ENCODE measurements at regions not wholly inside any gene's neighbourhood (a gene's known extent, or its start where the extent isn't known, plus 50 kb on each side); places are given as distances from the start of the nearest gene placed in this dataset.

GRCh38 chr12:97899956-97900355 lies 437.4 kb downstream of the RMST start:
- Histone ChIP-seq H3K4me1 (no peaks in the 10 kb centered on the region), H3K9me3 (no peaks in the 10 kb centered on the region), H3K36me3 (no peaks in the 10 kb centered on the region), H3K27ac (no peak overlapping the region), H3K4me3 (no peak overlapping the region), H3K27me3 (no peaks in the 10 kb centered on the region)
- no peak for DNase-seq (ENCODE audit: low spot score in 2 of 2)
- intact Hi-C loops (cut with DNase I; ENCODE audit: low total_unique reads): no loop called here
- TF ChIP-seq CTCF (IDR thresholded peaks at IDR 0.05) (no peak), POLR2AphosphoS5 (IDR thresholded peaks at IDR 0.05) (no peak), POLR2A (IDR thresholded peaks at IDR 0.05) (no peak)

GRCh38 chr12:97903356-97903755 lies 440.8 kb downstream of the RMST start:
- intact Hi-C loops (cut with DNase I; ENCODE audit: low total_unique reads): no loop called here

GRCh38 chr12:97907504-97907903 lies 444.9 kb downstream of the RMST start:
- Histone ChIP-seq H3K4me3 (no peak overlapping the region), H3K4me1 (no peaks in the 10 kb centered on the region), H3K9me3 (no peaks in the 10 kb centered on the region), H3K27ac (no peak overlapping the region), H3K36me3 (no peaks in the 10 kb centered on the region), H3K27me3 (no peaks in the 10 kb centered on the region)
- TF ChIP-seq POLR2A (IDR thresholded peaks at IDR 0.05) (no peak), POLR2AphosphoS5 (IDR thresholded peaks at IDR 0.05) (no peak), CTCF (IDR thresholded peaks at IDR 0.05) (no peak)
- DNase-seq (ENCODE audit: low spot score in 2 of 2): no peak
- intact Hi-C loops (cut with DNase I; ENCODE audit: low total_unique reads): no loop called here

More at GRCh38 chr12:97903356-97903755, 440.8 kb downstream of the RMST start:
- no peak overlapping the region for H3K4me3 ChIP-seq
- H3K9me3 ChIP-seq: no peaks in the 10 kb centered on the region
- no peaks in the 10 kb centered on the region for H3K27me3 ChIP-seq
- DNase-seq (ENCODE audit: low spot score in 2 of 2): no peak
- no peak overlapping the region for H3K27ac ChIP-seq
- H3K4me1 ChIP-seq: no peaks in the 10 kb centered on the region
- H3K36me3 ChIP-seq: no peaks in the 10 kb centered on the region
- no peak for TF ChIP-seq POLR2AphosphoS5 (IDR thresholded peaks at IDR 0.05)
- TF ChIP-seq CTCF (IDR thresholded peaks at IDR 0.05): no peak
- no peak for TF ChIP-seq POLR2A (IDR thresholded peaks at IDR 0.05)

- intact Hi-C loops (cut with DNase I; ENCODE audit: low total_unique reads): no loop called here
- TF ChIP-seq POLR2AphosphoS5 (IDR thresholded peaks at IDR 0.05) (no peak), POLR2A (IDR thresholded peaks at IDR 0.05) (no peak), CTCF (IDR thresholded peaks at IDR 0.05) (no peak)
- Histone ChIP-seq H3K9me3 (no peaks in the 10 kb centered on the region), H3K4me1 (no peaks in the 10 kb centered on the region), H3K27ac (no peak overlapping the region), H3K36me3 (no peaks in the 10 kb centered on the region), H3K4me3 (no peak overlapping the region), H3K27me3 (no peaks in the 10 kb centered on the region)
- no peak for DNase-seq (ENCODE audit: low spot score in 2 of 2)
Measured at GRCh38 chr12:97910559-97910958, 448.0 kb downstream of the RMST start.

GRCh38 chr12:97912943-97913342 lies 450.3 kb downstream of the RMST start:
- Histone ChIP-seq H3K36me3 (no peaks in the 10 kb centered on the region), H3K4me1 (no peaks in the 10 kb centered on the region), H3K9me3 (no peaks in the 10 kb centered on the region), H3K27me3 (no peaks in the 10 kb centered on the region), H3K27ac (no peak overlapping the region), H3K4me3 (no peak overlapping the region)
- intact Hi-C loops (cut with DNase I; ENCODE audit: low total_unique reads): no loop called here
- DNase-seq (ENCODE audit: low spot score in 2 of 2): peak in 1 of 2 donors; percentile 74
- TF ChIP-seq POLR2AphosphoS5 (IDR thresholded peaks at IDR 0.05): peak in 1 of 3 donors; percentile 28
- no peak for TF ChIP-seq POLR2A (IDR thresholded peaks at IDR 0.05)
- TF ChIP-seq CTCF (IDR thresholded peaks at IDR 0.05): no peak

All from breast epithelium (tissue), 4 donors.